Daoy (cell line): ENCODE measurements at regions not wholly inside any gene's neighbourhood (a gene's known extent, or its start where the extent isn't known, plus 50 kb on each side); places are given as distances from the start of the nearest gene placed in this dataset.

ENCODE experiments used
- DNase-seq: peaks from one replicate; pipeline ENCODE4 v3.0.0-alpha.2; 2015; ENCODE audit warnings: low read depth

DNA sequence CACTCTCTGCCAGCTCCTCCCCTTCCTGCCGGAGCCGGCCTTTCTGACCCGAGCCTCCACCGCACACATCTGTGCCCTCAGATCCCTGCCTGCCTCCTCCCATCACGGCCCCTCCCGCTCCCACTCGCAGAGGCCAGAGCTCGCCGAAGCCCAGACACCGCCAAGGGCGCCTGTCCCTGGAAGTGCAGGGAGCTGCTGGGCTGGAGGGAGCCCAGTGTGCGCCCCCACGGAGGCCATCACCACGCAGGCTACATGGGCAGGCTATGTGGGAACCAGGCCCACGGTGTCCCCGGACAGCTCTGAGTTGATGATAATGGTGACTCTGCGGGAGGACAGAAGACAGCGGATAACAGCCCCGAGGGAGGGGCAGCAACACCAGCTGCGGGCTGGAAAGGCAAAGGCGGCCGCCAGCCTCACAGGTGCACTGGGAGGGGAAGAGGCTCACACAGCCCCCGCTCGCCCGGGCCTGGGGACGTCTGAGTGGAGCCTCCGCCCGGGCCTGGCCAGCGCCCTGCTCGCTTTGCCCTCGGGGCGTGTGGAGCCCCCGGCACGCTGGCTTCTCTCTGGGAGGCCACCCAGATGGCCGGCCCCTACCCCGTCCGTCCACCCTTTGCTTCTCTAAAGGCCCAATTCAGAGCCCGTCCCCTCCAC lies 154.9 kb downstream of the DLL1 start:
- no peak for DNase-seq

DNA sequence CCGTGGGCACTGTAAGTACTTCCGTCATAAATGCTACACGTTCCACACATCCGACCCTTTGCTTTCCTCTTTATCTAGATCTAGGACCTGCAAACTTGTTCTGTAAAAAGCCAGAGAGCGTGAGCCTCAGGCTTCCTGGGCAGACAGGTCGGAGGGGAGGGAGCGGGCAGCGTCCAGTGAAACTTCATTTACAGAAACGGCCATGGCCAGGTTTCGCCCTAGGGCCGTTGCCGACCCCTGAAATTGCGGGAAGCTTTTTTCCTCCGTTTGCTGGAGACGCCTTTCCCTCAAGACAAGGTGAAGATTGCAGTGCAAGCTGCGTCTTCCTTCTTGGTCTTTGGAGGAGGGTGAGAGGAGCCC lies 155.4 kb downstream of the DLL1 start:
- no peak for DNase-seq

DNA sequence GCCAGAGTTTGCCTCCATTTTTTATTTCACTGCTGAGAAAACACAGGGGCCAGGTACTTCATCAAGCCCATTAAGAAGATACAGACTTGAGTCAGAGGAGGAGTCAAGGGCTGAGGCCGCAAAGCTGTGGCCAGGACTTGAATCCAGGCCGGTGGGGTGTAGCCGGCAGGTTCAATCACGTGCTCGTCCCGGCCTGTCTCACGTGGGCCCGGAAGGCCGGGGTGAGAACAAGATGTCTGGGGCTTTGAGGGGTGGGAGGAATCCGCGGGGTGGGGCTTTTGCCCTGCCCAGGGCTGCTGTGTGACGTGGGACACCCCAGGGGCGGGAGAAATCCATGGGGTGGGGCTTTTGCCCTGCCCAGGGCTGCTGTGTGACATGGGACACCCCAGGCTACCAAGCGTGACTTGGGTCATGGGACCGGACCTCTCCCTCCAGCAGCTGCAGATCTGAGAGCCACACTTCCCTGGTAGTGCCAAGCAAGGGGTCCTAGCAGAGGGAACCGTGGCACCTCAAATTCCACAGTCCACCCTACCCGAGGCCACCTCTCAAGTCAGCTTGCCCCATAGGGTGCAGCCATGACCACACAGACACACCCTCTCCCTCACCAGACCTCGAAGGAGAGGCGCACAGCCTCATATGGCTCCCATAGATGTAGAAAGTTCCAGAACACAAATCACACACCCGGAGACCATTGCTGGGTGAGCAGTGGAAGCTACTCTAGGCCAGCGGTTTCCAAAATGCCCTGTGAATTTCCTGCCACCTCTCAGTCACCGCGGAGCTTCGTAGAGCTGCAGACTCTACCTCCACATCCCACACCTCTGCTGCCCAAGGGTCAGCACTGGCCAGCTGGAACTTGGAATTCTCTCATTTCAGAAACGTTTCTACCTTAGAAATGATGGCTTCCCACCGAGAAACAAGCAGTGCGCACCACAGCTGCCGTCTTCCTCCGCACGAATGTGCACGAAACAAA lies 156.1 kb downstream of the DLL1 start:
- no peak for DNase-seq

DNA sequence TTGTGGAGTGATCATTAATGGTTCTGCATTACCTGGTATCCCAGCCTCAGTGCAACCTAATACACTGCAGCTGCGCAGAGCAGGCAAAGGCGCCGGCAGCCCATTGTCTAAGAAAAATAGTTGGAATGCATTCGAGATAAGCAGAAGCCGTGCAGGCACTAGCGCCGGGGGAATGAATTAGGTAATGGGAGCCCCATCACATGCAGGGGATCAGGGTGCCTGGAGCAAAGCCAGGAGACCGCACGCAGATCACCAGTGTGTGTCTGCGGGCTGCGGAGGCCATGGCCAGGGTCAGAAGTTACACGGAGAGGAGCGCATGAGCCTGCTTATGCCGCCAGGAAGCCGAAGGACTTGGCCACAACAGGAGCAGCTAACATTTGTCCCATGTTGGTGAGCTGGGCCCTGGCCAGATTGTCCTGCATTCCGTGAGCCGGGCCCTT lies 156.8 kb downstream of the DLL1 start:
- no peak for DNase-seq

DNA sequence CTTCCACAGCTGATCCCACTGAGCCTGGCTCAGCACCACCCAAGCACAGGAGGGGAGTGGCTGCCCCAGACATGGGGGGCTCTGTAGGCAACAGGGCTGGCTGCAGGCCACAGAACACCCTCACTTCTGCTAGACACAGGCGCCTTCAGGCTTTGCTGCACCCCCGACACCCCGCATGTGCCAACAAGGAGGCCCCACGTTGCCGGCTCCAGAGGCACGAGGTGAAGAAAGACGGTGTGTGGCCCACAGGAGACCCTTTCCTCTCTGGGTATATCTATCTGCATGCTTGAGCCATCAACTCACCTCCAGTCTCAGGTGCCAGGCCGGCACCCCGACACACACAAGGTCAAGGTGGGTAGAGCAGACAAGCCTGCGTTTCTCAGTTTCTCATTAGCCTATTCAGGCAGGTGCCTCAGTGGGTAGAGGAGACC lies 158.3 kb downstream of the DLL1 start:
- DNase-seq = no peak

DNA sequence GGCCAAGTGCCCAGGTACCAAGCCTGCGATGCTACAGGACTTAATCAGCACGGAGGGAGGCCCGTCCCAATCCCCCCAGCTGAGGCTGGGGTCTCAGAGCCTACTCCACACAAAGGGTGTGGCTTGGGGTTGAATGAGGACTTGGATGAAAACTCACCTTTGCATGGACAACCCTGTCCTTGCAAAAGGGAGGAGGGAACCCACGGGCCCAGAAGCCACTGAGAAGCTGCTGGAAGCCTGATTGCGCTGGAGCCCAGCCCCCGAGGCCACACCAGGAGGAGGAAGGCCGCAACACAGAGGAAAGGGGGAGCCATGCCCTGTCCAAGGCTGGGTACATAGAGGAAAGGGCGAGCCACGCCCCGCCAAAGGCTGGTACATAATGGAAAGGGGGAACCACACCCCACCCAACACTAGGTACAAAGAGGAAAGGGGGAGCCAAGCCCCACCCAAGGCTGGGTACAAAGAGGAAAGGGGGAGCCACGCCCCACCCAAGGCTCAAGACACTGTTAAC lies 158.8 kb downstream of the DLL1 start:
- no peak for DNase-seq

DNA sequence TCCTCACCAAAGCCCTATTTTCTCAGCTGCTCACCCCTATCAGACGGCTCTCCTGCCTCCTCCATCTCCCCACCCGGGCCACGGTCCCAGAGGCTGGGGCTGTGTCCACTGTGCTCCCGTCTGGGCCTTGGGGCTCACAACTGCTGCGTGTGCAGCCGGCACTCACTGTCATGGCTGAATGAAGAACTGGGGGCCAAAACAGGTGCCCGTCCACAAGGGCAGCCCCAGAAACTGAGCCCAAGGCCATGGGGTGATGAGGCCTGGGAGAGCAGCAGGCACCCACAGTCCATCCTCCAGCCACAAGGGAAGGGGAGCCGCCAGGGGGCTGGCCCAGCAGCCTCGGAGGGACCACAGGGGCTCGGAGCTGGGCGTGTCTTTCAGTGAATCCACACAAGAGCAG lies 159.5 kb downstream of the DLL1 start:
- DNase-seq = no peak

DNA sequence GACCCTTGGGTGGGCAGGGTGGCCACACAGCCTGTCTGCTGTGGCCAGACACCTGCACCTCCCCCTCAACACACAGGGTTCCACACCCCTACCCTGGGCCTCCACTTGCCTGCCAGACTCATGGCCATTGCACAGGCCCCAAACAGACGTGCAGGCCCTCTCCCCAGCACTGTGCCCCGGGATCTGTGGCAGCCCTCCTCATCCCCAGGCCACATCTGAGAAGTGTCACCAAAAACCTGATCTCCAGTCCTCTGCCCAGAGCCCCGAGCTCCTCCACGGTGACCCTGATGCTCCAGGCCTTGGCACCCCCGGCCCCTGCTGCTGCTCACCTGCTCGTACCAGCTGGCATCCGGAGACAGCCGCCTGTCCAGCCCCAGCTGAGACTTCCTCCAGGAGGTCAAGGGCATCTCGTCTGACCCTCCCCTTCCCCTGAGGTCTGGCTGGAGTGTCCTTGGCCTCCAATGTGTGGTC lies 160.1 kb downstream of the DLL1 start:
- DNase-seq = no peak

DNA sequence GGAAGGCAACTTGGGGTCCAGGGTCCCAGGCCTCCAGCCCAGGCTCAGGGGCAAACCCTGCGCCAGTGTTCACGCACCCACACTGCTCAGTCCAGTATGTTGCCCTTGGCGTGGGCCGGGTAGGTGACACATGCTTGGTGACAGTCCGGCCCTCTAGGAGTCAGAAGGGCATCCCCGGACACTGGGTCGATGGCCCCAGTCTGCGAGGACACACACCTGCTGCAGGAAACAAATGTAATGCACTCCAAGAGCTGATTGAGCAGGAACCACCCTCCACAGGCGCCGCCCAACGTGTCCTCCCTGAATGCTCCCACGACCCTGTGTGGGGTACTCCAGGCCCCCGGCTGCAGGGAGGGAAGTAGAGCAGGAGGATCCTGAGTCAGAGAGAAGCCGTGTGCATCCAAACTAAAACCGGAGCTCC lies 160.7 kb downstream of the DLL1 start:
- DNase-seq = no peak

DNA sequence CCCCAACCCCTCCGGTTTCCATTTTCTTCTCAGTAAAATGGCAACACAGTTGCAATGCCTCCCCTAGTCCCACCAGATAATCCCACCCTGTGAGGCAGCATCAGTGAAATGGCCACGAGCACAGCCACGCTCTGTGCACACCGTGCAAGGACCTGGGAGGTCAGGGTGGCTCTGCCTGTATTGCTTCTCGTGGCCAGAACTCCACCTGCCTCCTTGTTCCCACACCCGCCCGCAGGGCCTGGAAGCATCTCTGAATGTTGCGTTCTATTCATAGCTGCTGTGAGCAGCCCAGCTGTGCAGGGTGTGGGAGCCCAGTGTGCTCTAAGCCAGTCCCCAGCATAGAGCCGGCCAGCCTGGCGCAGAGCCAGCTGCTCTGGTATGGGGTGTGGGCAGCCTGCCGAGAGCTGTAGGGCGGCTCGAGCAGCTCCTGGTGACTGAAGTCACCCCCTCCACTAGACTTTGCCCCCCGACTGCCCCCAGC lies 161.1 kb downstream of the DLL1 start:
- DNase-seq = peak; percentile 43

DNA sequence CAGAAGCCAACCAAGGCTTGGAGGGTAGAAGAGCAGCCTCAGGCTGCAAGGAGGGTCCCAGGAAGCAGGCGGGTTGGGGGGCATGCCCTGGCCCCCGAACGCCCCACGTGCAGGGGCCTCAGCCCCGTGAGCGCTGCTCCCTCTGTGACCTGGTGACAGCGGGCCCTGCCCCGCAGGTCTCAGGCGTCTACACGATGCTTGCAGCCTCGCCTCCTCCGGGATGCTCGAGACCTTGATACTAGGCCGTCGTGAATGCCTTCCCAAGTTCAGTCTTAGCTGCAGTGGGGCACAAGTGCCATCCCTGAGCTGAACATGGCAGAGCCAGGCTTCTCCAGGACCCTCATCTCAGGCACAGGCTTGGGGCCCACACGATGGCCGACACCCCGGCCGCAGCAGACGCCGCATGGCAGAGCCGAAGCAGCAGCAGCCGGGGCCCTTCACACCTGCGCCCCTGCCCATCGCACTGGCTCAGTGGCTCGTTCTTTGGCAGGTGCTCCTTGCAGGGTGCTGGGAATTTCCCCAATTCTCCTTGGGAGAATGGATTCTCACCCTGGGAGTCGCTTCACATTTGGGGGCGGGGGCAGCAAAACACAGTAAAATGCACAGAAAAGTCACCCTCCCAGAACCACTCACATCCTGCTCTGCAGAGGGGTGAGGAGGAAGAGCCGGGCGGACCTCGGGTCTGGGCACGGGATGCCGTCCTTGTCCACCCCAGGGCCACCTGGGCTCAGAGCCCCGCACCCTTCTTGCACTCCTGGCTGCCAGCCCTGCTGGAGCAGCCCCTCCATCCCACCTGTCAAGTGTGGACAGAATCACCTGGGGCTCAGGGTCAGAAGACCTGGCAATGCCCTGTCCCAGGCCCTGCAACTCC lies 161.8 kb downstream of the DLL1 start:
- no peak for DNase-seq

DNA sequence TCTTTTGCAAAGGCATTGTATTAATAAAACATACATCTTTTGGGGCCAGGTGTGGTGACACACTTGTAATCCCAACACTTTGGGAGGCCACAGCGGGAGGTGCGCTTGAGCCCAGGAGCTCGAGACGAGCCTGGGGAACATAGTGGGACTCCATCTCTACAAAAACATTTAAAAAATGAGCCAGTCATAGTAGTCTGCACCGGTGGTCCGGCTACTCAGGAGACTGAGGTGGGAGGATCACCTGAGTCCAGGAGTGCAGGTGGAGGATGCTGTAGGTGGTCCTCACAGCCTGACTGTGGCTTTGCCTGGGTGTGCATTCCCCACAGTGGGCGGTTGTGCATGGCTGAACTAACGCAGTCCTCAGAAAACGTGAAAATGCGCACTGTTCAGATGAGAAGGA lies 162.5 kb downstream of the DLL1 start:
- no peak for DNase-seq

DNA sequence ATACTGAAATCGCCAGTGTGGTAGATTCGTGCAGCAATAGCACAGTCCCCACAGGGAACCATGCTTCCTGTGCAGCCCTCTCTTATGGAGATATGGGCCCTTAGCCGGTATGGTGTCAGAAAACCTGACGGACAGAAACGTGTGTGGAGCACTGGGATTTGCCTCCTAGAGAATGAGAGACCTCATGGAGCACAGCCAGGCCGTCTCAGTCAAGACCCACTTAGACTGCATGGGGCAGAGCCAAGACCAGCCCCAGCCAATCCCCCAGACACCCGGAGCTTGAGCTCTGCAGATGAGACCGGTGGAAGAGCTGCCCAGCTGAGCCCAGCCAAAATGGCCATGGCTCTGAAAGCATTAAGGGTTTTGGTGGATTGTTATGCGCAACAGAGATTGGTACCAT lies 163.7 kb downstream of the DLL1 start:
- no peak for DNase-seq

DNA sequence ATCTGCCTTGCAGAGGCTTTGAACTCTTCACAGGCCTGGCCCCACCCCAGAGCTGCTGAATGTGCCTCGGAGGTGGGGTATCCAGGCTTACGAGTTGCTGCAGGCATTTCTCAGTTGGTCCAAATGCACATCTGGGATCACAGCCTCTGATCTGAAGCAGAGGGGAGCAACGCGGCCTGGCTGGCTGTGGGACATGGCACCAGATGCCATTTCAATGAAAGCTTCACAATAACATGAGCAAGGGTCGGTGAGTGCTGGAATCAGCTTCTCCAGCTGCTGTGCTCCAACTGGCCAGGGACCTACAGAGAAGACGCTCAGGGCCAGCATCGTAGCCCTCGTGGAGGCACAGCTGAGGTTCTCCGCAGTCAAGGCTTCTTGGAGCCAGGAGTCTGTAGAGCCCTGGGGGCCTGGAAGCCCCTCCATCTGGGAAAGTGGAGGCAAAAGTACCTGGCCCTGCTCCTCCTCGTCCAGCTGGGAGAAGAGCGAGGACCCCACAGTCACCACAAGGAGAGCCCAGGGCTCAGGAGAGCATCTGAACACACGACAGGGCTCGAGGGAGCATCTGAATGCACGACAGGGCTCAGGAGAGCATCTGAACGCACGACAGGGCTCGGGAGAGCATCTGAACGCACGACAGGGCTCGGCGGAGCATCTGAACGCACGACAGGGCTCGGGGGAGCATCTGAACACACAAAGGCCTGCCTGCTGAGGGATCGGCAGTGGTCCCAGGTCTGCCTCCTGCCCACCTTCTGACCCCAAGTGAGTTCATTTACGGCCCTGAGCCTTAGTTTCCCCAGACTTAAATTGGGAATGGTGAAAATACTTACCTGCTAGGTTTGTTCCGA lies 165.2 kb downstream of the DLL1 start:
- no peak for DNase-seq

DNA sequence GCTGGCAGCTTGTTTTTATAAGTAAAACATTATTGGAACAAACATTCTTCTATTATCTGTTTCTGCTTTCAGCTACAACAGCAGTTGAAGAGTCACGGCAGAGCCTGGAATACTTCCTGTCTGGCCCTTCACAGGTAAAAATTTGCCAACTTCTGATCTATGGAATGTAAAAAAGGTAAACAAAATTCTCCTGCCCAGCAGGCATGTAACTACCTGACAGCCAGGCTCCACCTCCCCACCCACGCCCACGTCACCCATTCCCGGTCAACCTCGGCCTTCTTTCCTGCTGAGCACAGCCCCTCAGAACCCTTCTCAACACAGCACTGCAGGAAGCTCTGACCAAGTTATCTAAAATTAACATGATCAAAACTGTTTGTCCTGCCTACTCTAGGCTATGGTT lies 166.0 kb downstream of the DLL1 start:
- DNase-seq = no peak

DNA sequence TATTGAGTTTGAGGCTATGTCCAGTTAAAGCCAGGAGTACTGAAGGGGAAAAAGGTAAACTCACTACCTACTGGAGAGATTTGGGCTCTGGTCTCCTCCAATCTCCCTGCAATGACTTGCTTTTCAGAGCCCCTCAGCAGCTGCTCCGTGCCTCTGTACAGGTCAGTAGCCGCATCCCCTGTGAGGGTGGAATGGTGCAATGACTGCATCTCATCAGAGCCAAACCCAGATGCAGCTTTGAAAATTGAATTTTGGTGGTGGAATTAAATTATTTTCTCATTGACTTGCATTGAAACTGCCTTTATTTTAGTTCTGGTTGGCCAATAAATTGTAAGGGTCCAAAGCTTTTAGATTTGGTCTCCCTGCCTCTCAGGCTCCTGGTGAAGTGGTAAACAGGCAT lies 166.7 kb downstream of the DLL1 start:
- DNase-seq = no peak

DNA sequence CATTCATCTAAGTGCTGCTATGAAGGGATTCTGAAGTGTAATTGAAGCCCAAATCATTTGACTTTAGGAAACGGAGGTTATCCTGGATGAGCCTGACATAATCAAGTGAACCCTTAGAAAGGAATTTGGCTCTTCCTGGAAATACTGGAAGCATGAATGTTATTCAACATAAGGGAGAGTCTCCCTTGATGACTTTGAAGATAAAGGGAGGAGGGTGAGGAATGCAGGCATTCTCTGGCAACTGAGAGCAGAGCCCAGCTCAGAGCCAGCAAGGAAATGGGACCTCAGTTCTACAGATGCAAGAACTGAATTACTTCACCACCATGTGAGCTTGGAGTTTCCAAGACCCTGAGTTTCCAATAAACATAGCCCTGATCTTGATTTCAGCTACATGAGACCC lies 168.2 kb downstream of the DLL1 start:
- no peak for DNase-seq

DNA sequence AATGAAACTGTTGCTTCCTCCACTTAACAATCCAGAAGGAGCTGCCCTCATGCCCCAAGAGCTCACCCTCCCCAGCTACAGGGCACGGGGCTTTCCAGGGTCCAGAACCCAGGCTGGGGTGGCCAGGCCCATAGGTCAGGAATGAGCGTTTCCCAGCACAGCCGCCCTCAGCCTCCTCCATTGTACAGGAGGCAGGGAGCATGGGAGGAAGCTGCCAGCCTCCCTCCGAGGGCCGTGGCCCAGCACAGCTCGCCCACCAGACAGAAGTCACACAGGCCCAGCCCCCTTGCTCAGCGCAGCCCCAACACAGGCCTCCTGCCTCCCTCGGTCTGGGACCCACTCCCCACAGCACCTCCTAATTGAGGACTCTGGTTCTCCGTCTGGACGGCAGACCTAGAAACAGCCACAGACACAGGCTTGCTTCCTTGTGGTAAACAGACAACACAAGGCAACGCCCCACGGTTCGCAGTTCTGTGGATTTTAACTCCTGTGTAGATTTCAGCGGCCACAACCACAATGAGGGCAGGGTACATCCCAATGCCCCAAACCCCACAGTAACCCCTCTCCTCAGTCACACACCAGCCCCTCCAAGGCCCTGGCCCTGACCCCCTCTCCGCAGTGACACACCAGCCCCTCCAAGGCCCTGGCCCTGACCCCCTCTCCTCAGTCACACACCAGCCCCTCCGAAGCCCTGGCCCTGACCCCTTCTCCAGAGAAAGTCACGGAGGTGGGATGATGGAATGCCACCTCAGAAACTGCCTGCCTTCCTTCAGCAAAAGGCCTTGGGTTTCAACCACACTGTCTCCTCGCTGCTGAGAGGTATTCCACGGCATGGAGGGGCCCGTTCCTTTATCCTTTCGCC lies 173.5 kb downstream of the DLL1 start:
- no peak for DNase-seq

DNA sequence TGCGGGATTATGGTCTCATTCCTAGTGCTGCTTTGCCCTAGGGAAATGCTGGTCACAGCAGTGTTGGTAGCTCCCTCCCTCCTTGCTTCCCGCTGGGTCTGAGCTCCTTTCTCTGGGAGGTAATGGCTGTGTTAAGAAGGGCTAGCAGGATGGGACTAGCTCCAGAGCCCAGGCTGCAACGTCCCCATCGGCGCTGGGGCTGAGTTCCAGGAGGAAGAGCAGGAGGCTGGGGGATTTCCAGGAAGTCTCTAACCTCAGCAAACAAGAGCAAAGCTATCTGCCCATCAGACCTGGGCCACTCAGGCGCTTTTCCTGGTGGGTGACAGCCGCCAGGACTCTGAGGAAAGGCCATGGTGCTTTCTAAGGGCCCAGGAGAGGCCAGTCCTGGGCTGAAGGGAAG lies 174.2 kb downstream of the DLL1 start:
- DNase-seq = no peak
